ENCODE measurements at regions not wholly inside any gene's neighbourhood (a gene's known extent, or its start where the extent isn't known, plus 50 kb on each side); places are given as distances from the start of the nearest gene placed in this dataset.

- Mint-ChIP-seq H3K4me3 (ENCODE audit: unreplicated experiment) (no peak overlapping the region), H3K27ac (ENCODE audit: unreplicated experiment) (no peak overlapping the region), H3K36me3 (ENCODE audit: unreplicated experiment) (no peaks in the 10 kb centered on the region), H3K4me1 (ENCODE audit: unreplicated experiment) (no peaks in the 10 kb centered on the region), H3K9me3 (ENCODE audit: unreplicated experiment) (no peaks in the 10 kb centered on the region), H3K27me3 (ENCODE audit: unreplicated experiment) (no peaks in the 10 kb centered on the region)
- TF ChIP-seq CTCF (IDR thresholded peaks at IDR 0.05): no peak
- no peak for DNase-seq (ENCODE audit: extremely low spot score, unreplicated experiment)
Measured at GRCh38 chr9:11758016-11758415, 935.2 kb upstream of the TYRP1 start.

GRCh38 chr9:11779971-11780370, 913.2 kb upstream of the TYRP1 start:
- TF ChIP-seq CTCF (IDR thresholded peaks at IDR 0.05): no peak
- H3K27ac Mint-ChIP-seq (ENCODE audit: unreplicated experiment): no peak overlapping the region
- no peak for DNase-seq (ENCODE audit: extremely low spot score, unreplicated experiment)
- H3K36me3 Mint-ChIP-seq (ENCODE audit: unreplicated experiment): no peaks in the 10 kb centered on the region
- H3K4me1 Mint-ChIP-seq (ENCODE audit: unreplicated experiment): no peaks in the 10 kb centered on the region
- no peaks in the 10 kb centered on the region for H3K9me3 Mint-ChIP-seq (ENCODE audit: unreplicated experiment)
- H3K4me3 Mint-ChIP-seq (ENCODE audit: unreplicated experiment): no peak overlapping the region
- no peaks in the 10 kb centered on the region for H3K27me3 Mint-ChIP-seq (ENCODE audit: unreplicated experiment)

GRCh38 chr9:11792870-11793269, 900.3 kb upstream of the TYRP1 start:
- no peak for DNase-seq (ENCODE audit: extremely low spot score, unreplicated experiment)
- H3K4me3 Mint-ChIP-seq (ENCODE audit: unreplicated experiment): no peak overlapping the region
- TF ChIP-seq CTCF (IDR thresholded peaks at IDR 0.05): no peak
- H3K36me3 Mint-ChIP-seq (ENCODE audit: unreplicated experiment): no peaks in the 10 kb centered on the region
- peaks cover 10% of the 10 kb centered on the region for H3K9me3 Mint-ChIP-seq (ENCODE audit: unreplicated experiment)
- no peaks in the 10 kb centered on the region for H3K4me1 Mint-ChIP-seq (ENCODE audit: unreplicated experiment)
- no peaks in the 10 kb centered on the region for H3K27me3 Mint-ChIP-seq (ENCODE audit: unreplicated experiment)
- no peak overlapping the region for H3K27ac Mint-ChIP-seq (ENCODE audit: unreplicated experiment)

- Mint-ChIP-seq H3K36me3 (ENCODE audit: unreplicated experiment) (no peaks in the 10 kb centered on the region), H3K9me3 (ENCODE audit: unreplicated experiment) (peaks cover 10% of the 10 kb centered on the region), H3K27me3 (ENCODE audit: unreplicated experiment) (no peaks in the 10 kb centered on the region)
Measured at GRCh38 chr9:11794984-11795383, 898.2 kb upstream of the TYRP1 start.

GRCh38 chr9:11805969-11806368, 887.2 kb upstream of the TYRP1 start:
- TF ChIP-seq CTCF (IDR thresholded peaks at IDR 0.05): no peak
- no peak for DNase-seq (ENCODE audit: extremely low spot score, unreplicated experiment)
- no peak overlapping the region for H3K27ac Mint-ChIP-seq (ENCODE audit: unreplicated experiment)
- no peaks in the 10 kb centered on the region for H3K36me3 Mint-ChIP-seq (ENCODE audit: unreplicated experiment)
- H3K9me3 Mint-ChIP-seq (ENCODE audit: unreplicated experiment): peaks cover 11% of the 10 kb centered on the region
- H3K4me3 Mint-ChIP-seq (ENCODE audit: unreplicated experiment): no peak overlapping the region
- no peaks in the 10 kb centered on the region for H3K4me1 Mint-ChIP-seq (ENCODE audit: unreplicated experiment)
- no peaks in the 10 kb centered on the region for H3K27me3 Mint-ChIP-seq (ENCODE audit: unreplicated experiment)

More at GRCh38 chr9:11794984-11795383, 898.2 kb upstream of the TYRP1 start:
- Mint-ChIP-seq H3K4me3 (ENCODE audit: unreplicated experiment) (no peak overlapping the region), H3K4me1 (ENCODE audit: unreplicated experiment) (no peaks in the 10 kb centered on the region), H3K27ac (ENCODE audit: unreplicated experiment) (no peak overlapping the region)
- no peak for DNase-seq (ENCODE audit: extremely low spot score, unreplicated experiment)
- TF ChIP-seq CTCF (IDR thresholded peaks at IDR 0.05): no peak

All from osteocyte (in vitro differentiated cells).